Fibroblast of skin of back (primary cell): ENCODE measurements at regions not wholly inside any gene's neighbourhood (a gene's known extent, or its start where the extent isn't known, plus 50 kb on each side); places are given as distances from the start of the nearest gene placed in this dataset.

Experiments
- DNase-seq: peaks from one replicate; pipeline ENCODE4 v3.0.0-alpha.2; 2013

- no peak for DNase-seq
These were observed 294.3 kb upstream of the TNRC6C start for GRCh38 chr17:77664097-77664729.

- DNase-seq: no peak
These were observed 292.7 kb upstream of the TNRC6C start for GRCh38 chr17:77665833-77666232.

- no peak for DNase-seq
These were observed 292.0 kb upstream of the TNRC6C start for GRCh38 chr17:77666462-77666861.

- DNase-seq: no peak
These were observed 291.6 kb upstream of the TNRC6C start for GRCh38 chr17:77666881-77667395.

- no peak for DNase-seq
These were observed 291.0 kb upstream of the TNRC6C start for GRCh38 chr17:77667478-77667877.

GRCh38 chr17:77668518-77668917 is 290.0 kb upstream of the TNRC6C start:
- DNase-seq: no peak

- DNase-seq: no peak
These were observed 288.3 kb upstream of the TNRC6C start for GRCh38 chr17:77670173-77670572.

- DNase-seq: no peak
These were observed 284.1 kb upstream of the TNRC6C start for GRCh38 chr17:77674358-77674757.

- DNase-seq: no peak
These were observed 283.1 kb upstream of the TNRC6C start for GRCh38 chr17:77675411-77675810.

- no peak for DNase-seq
These were observed 282.7 kb upstream of the TNRC6C start for GRCh38 chr17:77675816-77676215.

GRCh38 chr17:77676237-77676661 is 282.3 kb upstream of the TNRC6C start:
- DNase-seq: no peak

GRCh38 chr17:77677211-77677610 is 281.3 kb upstream of the TNRC6C start:
- no peak for DNase-seq

GRCh38 chr17:77677630-77678029 is 280.9 kb upstream of the TNRC6C start:
- no peak for DNase-seq

- no peak for DNase-seq
These were observed 278.9 kb upstream of the TNRC6C start for GRCh38 chr17:77679589-77679988.

- DNase-seq: no peak
These were observed 276.6 kb upstream of the TNRC6C start for GRCh38 chr17:77681861-77682260.

GRCh38 chr17:77684803-77685798 is 273.4 kb upstream of the TNRC6C start:
- DNase-seq: no peak

- no peak for DNase-seq
These were observed 272.5 kb upstream of the TNRC6C start for GRCh38 chr17:77685881-77686486.

GRCh38 chr17:77686903-77687302 is 271.6 kb upstream of the TNRC6C start:
- DNase-seq: no peak

- DNase-seq: no peak
These were observed 271.1 kb upstream of the TNRC6C start for GRCh38 chr17:77687417-77687816.

GRCh38 chr17:77687921-77688320 is 270.6 kb upstream of the TNRC6C start:
- DNase-seq: no peak

GRCh38 chr17:77688369-77688768 is 270.1 kb upstream of the TNRC6C start:
- DNase-seq: no peak

GRCh38 chr17:77690271-77691161 is 268.0 kb upstream of the TNRC6C start:
- no peak for DNase-seq
